HG03469 (cell line): ENCODE measurements at regions not wholly inside any gene's neighbourhood (a gene's known extent, or its start where the extent isn't known, plus 50 kb on each side); places are given as distances from the start of the nearest gene placed in this dataset.

Experiments
- ATAC-seq: cut with Tn5 transposase; IDR thresholded peaks from one replicate; pipeline ENCODE4 v1.9.1; 2021; ENCODE audit warnings: mild to moderate bottlenecking, moderate library complexity, moderate number of reproducible peaks; ENCODE audit not compliant: unreplicated experiment

- ATAC-seq = no peak
Observed at GRCh38 chr3:102141096-102141927, 292.0 kb downstream of the NFKBIZ start.

GRCh38 chr3:102141928-102142239 is 292.6 kb downstream of the NFKBIZ start:
- ATAC-seq = no peak

- no peak for ATAC-seq
Observed at GRCh38 chr3:102142379-102143060, 292.3 kb upstream of the ZPLD1 start.

GRCh38 chr3:102143536-102143935 is 291.3 kb upstream of the ZPLD1 start:
- no peak for ATAC-seq

- no peak for ATAC-seq
Observed at GRCh38 chr3:102144063-102144462, 290.8 kb upstream of the ZPLD1 start.

- ATAC-seq = no peak
Observed at GRCh38 chr3:102148598-102149337, 286.0 kb upstream of the ZPLD1 start.

GRCh38 chr3:102151935-102152334 is 282.9 kb upstream of the ZPLD1 start:
- ATAC-seq = no peak

GRCh38 chr3:102156426-102156825 is 278.4 kb upstream of the ZPLD1 start:
- ATAC-seq = no peak

- no peak for ATAC-seq
Observed at GRCh38 chr3:102158080-102158740, 276.6 kb upstream of the ZPLD1 start.

- no peak for ATAC-seq
Observed at GRCh38 chr3:102159810-102160451, 274.9 kb upstream of the ZPLD1 start.

GRCh38 chr3:102161384-102162006 is 273.3 kb upstream of the ZPLD1 start:
- ATAC-seq = no peak

- no peak for ATAC-seq
Observed at GRCh38 chr3:102162251-102162650, 272.6 kb upstream of the ZPLD1 start.

GRCh38 chr3:102163039-102163817 is 271.6 kb upstream of the ZPLD1 start:
- ATAC-seq = no peak

- no peak for ATAC-seq
Observed at GRCh38 chr3:102163818-102164154, 271.0 kb upstream of the ZPLD1 start.

- no peak for ATAC-seq
Observed at GRCh38 chr3:102165367-102165766, 269.4 kb upstream of the ZPLD1 start.

- no peak for ATAC-seq
Observed at GRCh38 chr3:102169915-102170479, 264.8 kb upstream of the ZPLD1 start.

GRCh38 chr3:102170545-102170944 is 264.3 kb upstream of the ZPLD1 start:
- ATAC-seq = no peak

- ATAC-seq = no peak
Observed at GRCh38 chr3:102174312-102174712, 260.5 kb upstream of the ZPLD1 start.

- no peak for ATAC-seq
Observed at GRCh38 chr3:102174832-102175374, 259.9 kb upstream of the ZPLD1 start.
